HG02852 (cell line): ENCODE measurements at regions not wholly inside any gene's neighbourhood (a gene's known extent, or its start where the extent isn't known, plus 50 kb on each side); places are given as distances from the start of the nearest gene placed in this dataset.

Source experiments
- ATAC-seq: cut with Tn5 transposase; IDR thresholded peaks from one replicate; pipeline ENCODE4 v1.9.1; 2021; ENCODE audit warnings: mild to moderate bottlenecking, moderate library complexity; ENCODE audit not compliant: unreplicated experiment

DNA sequence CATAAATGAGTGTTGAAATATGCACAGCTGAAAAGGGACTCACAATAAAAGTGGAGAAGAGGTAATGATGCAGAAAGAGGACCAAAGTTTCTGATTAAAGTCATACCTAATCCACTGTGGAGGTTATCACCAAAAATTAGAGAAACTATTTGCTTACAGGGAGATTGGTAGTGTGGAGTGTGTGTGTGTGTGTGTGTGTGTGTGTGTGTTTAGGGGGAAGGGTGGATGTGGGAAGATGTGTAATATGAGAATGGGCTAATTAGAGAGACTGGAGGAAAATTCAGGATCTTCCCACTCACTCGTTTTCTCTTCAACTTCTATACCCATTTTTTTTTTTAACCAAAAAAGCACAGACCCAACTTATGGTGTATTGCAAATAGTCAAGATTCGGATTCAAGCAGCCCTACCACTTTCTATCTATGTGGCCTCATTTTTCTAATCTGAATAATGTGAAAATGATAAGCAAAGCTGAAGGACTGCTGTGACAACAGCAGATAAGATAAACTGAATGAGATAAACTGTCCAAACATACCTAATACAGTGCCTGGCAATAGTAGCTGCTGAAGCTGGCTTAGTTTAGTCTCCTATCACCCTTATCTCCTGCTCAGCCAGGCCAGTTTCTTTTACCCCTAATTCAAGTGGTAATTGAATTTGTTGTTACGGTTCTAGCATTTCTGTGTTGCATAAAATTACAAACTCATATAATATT is 501.1 kb downstream of the KDM4C start:
- ATAC-seq, result no peak

DNA sequence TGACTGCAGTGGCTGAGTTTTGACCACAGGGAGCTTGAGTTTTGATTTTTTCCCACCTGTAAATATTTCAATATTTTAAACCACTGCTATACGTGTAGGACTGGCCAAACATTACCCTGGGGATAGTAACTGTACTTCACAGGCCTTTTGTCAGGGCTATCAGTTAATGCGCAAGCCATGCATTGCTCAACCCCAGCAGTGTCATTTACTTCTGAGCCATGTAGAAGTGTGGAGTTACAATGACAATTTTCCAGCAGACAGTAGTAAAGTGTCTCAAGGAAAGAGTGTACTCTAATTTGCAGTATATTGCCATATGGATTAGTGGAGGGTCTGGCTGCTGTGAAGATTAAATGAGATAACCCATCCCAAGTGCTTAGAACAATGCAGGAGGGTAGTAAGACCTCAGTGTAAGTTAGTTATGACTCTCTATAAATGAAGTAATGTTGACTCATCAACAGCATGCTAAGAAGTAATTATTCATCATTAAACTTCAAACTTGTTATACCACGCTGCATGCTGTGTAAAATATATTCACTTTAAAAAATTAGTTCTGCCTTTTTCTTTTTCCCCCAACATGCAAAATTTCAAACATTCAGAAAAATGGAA is 489.2 kb downstream of the KDM4C start:
- no peak for ATAC-seq

DNA sequence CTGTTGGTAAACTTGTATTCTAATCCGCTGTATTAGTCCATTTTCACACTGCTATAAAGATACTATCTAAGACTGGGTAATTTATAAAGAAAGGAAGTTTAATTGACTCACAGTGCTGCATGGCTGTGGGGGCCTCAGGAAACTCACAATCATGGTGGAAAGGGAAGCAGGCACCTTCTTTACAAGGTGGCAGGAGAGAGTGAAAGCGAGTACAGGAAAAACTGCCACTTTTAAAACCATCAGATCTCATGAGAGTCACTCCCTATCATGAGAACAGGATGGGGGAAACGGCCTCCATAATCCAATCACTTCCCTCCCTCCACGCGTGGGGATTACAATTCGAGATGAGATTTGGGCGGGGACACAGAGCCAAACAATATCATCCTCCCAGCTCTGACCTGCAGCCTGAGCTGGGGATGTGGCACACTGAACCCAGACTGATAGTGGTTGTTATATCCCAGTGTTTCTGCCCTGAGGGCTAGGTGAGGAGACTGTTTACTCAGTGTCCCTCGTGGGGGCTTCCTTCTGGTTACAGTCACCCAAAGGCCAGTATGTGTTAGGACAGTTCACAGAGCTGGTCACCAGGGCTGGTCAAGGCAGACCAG is 488.3 kb downstream of the KDM4C start:
- ATAC-seq, result no peak

DNA sequence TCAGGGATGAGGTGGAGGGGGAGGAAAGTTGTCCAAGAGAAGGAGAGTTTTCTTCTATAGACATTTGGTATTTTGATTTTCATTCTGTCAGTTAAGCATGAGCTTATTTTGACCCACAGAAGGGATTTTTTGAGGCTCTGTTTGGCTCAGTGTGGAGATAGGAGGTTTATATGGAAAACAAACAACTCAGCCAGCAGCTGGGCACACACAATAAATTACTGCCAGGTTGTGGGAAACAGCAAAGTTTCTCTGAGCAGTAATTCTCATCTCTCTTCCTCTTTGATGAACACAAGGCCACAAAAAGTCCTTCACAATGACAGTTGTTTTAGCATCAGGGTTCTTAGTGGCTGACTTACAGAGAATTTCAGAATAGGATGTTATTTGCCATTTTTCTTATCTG is 486.1 kb downstream of the KDM4C start:
- ATAC-seq, result no peak

DNA sequence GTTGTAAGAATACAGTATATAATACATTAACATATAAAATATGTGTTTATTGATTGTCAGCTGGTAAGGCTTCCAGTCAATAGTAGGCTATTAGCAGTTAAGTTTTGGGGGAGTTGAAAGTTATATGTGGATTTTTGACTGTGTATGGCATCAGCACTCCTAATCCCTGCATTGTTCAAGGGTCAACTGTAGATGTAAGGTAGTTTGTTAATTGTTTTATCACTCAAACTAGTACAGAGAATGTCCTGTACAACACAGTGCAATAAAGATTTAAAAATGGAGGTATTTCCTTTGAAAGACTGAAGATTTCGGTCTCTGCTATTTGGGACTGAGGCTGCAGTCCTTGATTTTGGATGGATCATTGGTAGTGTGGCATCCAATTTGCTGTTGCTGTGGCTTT is 484.4 kb downstream of the KDM4C start:
- no peak for ATAC-seq

DNA sequence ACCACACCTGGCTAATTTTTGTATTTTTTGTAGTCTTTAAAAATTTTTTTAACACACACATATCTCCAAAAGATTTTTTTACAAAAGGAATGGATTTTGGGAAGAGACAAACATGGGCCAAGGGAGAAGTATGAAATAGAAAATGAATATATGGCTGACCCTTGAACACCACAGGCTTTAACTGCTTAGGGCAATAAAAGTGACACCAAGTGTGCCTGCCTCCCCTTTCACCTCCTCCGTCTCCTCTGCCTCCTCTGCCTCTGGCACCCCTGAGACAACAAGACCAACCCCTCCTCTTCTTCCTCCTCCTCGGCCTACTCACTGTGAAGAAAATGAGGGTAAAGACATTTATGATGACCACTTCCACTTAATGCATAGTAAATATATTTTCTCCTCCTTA is 483.9 kb downstream of the KDM4C start:
- no peak for ATAC-seq

DNA sequence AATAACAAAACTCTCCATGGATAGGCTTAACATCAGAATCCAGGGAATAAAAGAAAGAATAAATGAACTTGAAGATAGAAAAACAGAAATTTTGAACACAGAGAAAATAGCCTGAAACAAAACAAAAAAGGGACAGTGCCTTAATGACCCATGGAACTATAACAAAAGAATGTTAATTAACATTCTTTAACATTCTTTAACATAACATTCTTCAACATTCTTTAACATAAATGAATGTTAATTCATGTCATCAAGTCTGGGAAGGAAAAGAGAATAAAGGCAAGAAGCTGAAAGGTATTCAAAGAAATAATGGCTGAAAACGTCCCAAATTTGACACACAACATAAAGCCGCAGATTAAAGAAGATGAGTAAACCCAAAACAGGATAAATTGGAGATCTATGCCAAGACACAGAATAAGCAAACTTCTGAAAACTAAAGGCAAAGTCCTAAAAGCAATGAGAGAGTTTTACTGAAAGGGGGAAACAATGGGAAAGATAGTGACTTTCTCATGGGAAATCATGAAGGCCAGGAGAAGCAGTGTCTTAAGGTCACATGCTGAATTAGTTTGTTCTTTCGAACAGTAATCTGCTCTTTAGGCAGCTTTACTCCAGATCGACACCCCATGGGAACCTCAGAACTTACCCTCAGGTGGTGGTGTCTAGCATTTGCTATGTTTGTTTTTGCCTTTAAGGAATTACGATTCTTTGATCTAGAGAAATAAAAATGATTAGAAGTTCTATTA is 483.0 kb downstream of the KDM4C start:
- no peak for ATAC-seq

DNA sequence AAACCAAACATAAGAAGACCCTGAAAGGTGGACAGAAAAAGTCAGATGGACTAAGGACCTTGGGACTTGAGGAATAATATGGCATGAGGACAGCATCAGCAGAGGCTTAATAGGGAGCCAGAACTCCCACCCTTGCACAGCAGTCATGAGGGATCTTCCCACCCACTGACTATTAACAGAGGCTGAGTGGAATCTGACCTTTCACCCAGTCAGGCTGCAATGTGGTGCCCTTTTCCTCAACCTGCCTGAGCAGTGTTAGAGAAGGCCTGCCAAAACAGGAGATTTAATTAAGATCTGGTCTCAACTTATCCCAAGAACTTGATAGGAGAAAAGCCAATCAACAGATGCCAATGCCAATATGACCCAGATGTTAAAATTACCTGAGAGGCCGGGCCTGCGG is 481.9 kb downstream of the KDM4C start:
- no peak for ATAC-seq

DNA sequence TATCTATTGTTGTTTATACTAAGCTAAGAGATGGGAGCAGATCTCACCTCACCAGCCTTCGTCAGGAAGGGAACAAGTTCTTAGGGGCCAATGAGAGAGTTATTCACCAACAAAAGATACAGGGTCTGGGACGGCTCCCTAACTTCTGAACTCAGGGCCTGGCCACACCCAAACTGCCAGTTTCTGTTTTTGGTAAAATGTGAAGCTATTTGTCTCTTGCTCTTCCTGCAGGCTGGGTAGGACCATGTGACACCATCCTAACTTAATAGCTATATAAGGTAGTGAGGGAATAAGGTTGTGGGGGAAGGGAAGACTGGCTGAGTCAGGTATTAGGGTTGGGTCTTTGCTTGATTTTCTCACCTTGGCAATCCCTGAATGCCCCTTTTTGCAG is 480.5 kb downstream of the KDM4C start:
- no peak for ATAC-seq

DNA sequence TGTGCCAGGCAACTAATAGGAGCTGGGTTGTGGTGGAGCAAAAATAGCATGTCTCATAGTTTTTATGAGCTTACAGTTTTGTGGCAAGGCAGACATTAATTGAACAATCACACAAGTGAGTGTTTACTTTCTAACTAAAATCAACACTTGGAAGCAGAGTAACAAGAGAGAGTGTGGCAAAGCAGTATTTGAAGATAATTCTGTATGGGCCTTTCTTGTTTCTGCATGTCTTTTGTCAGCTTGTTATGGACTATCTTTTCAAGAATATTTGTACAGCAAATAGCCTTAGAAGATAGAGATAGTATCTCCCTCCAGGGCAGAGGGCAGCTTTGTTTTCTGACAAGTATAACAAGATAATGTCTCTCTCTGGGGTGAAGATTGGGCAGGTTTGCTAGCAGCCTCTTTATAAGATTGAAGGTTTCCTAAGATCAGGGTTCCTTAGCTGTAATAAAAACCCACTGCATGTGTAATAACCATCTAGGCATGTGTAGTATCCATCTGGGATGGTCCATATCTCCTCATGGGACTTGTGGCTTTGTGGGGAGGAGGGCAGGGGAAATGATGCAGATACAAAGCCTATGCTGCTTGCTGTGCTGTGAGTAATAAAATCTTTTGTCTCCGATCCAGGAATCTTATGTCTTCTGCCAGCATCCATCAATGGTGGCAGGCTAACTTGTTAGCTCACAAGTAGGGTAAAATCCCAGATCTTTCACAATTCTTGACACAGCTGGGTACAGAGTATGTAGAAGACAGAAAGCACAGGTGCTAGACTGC is 479.9 kb downstream of the KDM4C start:
- no peak for ATAC-seq

DNA sequence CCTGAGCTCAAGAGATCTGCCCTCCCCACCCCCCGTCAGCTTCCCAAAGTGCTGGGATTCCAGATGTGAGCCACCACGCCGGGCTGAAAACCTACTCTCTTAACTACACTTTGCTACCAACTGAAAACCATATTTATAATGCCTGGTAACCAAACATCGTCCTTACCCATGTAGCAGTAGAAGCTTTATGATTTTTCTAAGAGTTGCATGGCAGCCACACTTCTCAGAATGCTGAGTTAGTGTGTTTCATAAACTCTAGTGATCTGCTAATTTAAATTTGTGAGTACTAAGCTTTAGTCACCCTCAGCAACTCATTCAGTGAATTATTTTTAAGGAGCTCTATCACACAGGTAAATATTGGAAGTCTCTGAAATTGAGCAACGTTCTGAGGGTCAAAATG is 478.4 kb downstream of the KDM4C start:
- ATAC-seq, result no peak

DNA sequence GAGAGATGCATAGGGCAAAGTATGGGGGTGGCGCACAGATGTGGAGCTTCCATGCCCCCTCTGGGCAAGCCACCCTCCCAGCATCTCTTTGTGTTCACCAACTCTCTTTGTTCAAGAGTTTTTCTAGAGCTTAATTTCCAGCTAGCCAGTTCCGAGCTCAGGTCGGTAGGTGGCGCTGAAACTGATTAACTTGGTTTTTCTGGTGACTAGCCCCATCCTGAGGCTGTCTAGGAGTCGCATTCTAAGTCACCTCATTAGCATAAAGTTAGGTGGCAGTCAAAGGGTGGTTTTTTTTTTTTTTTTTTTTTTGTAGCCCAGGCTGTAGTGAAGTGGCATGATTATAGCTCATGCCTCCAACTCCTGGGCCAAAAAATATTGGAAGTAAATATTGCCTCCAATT is 476.4 kb downstream of the KDM4C start:
- ATAC-seq, result peak; percentile 62

DNA sequence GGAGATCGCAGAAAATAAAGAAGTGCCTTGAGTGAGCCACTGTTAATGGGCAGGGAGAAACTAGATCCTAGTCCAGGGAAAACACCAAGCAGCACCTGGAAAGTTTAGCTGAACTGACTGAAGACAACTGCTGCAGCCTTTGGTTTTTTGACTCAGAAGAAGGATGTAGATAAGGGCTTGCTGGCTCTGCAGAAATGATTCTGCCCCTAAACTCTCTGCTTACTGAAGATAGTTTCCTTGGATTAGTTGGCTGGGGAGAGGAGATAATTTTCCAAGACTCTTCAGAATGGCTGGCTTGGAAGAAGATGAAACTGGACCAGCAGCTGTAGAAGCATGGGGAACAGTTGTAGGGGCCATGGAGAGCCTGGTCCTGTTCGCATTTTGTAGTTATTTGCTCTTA is 471.8 kb downstream of the KDM4C start:
- ATAC-seq, result no peak

DNA sequence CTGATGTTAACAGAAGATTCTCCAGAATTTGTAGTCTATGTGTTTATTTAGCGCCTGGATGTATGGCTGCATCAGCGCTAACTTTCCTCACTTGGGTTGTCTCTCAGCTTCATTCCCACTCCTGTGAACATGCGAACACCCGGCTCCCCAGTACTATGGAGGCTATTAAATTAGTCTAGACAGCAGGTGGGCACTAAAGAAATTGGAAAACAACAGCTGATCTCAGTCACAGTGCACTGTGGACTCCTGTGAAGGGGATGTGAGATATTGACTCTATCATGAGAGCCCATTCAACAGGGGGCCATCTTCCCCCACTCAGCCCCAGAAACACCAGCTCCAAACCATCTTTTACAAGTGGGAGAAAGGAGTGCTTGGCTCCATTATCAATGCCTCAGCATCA is 471.0 kb downstream of the KDM4C start:
- no peak for ATAC-seq

DNA sequence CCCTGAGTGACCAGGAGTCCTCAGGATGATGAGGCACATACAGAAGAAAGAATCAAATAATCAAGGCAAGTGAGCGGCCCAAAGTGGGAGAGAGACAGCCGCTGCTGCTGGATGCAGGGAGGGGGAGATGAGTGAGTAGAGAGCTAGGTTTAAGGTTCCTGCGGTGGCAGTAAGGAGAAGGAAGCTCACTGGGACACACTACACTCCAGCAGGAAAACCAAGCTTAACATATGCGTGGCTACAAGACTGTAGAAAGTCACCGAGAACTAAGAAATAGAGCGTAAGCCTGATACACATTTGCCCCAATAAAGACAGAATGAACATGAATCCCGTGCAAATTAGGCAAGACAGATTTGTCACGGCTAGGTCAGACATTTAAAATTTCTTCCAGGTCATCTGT is 470.2 kb downstream of the KDM4C start:
- no peak for ATAC-seq

DNA sequence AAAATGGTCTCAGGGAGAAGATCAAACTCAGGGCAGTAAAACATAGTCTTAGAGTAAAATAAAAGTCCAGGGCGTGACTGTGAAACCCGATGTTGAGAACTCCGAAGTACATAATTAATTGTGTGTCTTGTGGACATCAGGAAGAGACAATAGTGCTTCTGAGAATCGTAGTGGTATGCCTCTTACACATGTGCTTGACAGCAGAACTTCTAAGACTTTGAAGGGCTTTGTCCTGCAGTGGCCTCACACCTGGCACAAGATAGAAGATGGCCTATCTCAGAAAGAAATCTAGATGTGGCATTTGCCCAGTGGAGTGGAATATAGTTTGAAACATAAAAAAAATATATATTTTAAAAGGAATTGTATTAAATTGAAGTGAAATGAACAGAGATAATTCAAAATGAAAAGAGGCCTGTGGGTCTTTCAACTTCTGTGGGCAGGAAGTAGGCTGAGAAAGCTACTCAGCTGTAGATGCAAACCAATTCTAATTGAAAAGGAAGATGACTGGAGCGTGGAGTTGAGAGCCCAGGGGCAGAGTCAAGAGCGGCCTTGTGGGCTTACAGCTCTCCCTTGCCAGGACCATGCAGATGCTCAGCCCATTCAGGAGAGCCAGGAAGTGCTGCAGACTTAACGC is 468.4 kb downstream of the KDM4C start:
- no peak for ATAC-seq
